HUES64 (cell line): ENCODE measurements at regions not wholly inside any gene's neighbourhood (a gene's known extent, or its start where the extent isn't known, plus 50 kb on each side); places are given as distances from the start of the nearest gene placed in this dataset.

ENCODE experiments used
- H3K27ac ChIP-seq: 2 replicates; pipeline ENCODE4 v1.7.0; 2013; ENCODE audit warnings: low read depth, low read length, inconsistent platforms
- H3K27me3 ChIP-seq: 2 replicates; pipeline ENCODE4 v1.6.1; 2013; ENCODE audit warnings: mild to moderate bottlenecking, low read length; ENCODE audit not compliant: insufficient read depth
- H3K36me3 ChIP-seq: 2 replicates; pipeline ENCODE4 v1.6.1; 2013; ENCODE audit warnings: mild to moderate bottlenecking, low read length; ENCODE audit not compliant: insufficient read depth
- H3K4me1 ChIP-seq: 2 replicates; pipeline ENCODE4 v1.6.1; 2013; ENCODE audit warnings: mild to moderate bottlenecking, low read length, moderate library complexity; ENCODE audit not compliant: insufficient read depth
- H3K4me3 ChIP-seq: 2 replicates; pipeline ENCODE4 v1.5.1; 2013; ENCODE audit warnings: mild to moderate bottlenecking, low read length, moderate library complexity
- H3K9ac ChIP-seq: 2 replicates; pipeline ENCODE4 v1.6.1; 2013; ENCODE audit warnings: mild to moderate bottlenecking, low read depth, low read length
- H3K9me3 ChIP-seq: 2 replicates; pipeline ENCODE4 v1.6.1; 2013; ENCODE audit warnings: low read depth, low read length; ENCODE audit not compliant: insufficient read depth
- WGBS: fragments of 150-250, 120-280 bp; methylation state at CpG from one replicate; pipeline ENCODE4 v1.1.7; 2013; ENCODE audit warnings: missing lambda C conversion rate; 5-methylcytosine and 5-hydroxymethylcytosine counted together

DNA sequence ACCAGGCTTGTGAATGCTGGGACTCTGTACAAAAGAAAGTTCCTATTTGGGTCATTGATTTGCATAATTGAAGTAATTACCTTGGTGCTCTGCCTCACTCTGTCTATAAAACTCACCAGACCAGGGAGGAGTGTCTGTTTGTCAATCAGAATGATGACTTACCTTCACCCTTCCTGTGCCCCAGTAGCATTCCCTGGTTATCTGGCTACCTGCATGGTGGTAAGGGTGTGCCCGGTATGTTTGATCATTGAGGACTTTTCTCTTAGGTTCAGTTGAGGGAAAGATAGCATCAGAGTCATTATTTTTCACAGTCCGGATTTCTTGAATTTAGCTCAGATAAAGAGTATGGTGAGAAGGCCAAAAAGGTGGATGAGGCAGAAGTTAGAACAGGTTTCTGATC is 190.0 kb downstream of the BRINP2 start:
- 92% methylated on average over 2 of the region's 2 CpGs for WGBS
- H3K36me3 ChIP-seq, result no peaks in the 10 kb centered on the region
- no peak overlapping the region for H3K9ac ChIP-seq
- no peaks in the 10 kb centered on the region for H3K4me1 ChIP-seq
- no peak overlapping the region for H3K27ac ChIP-seq
- no peaks in the 10 kb centered on the region for H3K9me3 ChIP-seq
- H3K27me3 ChIP-seq, result no peaks in the 10 kb centered on the region
- H3K4me3 ChIP-seq, result no peak overlapping the region

DNA sequence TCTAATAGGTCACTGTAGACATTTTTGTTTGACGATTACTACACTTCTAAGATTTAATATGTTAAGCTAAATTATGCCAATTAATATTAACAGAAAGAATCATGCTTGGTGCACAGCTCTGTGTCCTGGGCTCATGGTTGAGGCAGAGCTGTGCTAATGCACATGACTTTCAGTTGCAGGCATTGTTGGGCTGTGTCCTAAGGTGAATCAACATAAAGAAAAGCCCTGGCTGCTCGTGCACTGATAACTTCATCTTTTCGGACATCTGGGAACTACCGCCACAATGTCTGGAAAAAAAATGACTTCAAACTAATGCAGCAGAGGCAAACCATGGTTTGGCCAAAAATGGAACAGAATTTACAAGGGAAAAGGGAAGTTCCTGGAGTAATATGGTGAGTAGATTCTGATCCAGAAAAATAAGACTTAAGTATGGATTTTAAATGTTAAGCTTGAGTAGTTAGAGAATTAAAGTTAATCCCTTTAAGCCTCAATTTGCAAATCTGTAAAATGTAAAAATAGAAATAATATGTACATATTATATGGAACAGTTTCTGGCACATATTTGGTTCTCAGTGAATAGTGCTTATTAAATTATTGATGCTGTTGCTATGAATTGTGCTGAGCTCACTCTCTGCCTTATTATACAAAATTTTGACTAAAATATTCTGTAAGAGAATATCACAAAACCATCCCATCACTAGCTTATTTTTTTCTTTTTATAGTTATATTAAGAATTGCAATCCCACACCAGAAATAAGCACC is 186.1 kb downstream of the BRINP2 start:
- Histone ChIP-seq H3K9me3 (no peaks in the 10 kb centered on the region), H3K27ac (no peak overlapping the region), H3K27me3 (no peaks in the 10 kb centered on the region), H3K9ac (no peak overlapping the region), H3K36me3 (no peaks in the 10 kb centered on the region), H3K4me3 (no peak overlapping the region), H3K4me1 (peaks cover 16% of the 10 kb centered on the region)
- WGBS, result 94% methylated on average over 3 of the region's 4 CpGs

DNA sequence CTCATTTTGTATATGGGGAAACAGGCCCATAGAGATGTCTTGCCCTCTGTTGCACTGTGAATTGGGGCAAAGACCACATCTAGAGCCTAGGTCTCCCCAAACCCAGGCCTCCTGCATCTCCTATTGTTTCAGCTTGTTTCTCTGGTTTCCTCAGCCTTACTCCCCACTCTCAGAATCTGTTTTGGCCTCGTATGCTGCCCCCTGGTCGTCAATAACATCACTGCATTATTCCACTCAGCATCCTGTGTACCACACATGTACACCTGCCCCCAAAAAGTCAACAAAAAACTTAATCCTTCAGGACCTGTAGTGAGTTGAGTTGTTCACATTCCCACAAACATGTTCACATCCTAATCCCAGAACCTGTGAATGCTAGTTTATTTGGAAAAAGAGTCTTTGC is 184.8 kb downstream of the BRINP2 start:
- H3K9me3 ChIP-seq, result no peaks in the 10 kb centered on the region
- WGBS, result 39% methylated on average over 2 of the region's 2 CpGs

DNA sequence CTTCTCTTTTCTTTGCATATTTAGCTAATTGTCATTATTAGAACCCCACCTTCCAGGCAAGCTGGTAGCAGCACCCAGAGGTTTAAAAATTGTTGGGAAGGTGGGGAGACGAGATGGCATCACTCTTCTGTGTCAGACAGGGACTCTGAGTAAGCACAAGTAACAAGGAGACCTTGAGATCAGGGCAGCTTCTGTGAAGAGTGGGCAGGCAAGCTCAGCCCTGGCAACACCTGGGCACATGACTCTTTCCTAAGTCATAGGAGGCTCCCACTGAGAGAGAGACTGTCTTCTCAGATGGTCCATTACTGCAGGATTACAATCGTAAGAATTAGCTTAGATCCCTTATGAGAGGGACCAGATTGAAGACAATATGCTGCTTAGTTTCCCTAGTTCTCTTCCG is 183.5 kb downstream of the BRINP2 start:
- no peak overlapping the region for H3K4me3 ChIP-seq
- H3K36me3 ChIP-seq, result no peaks in the 10 kb centered on the region
- WGBS, result 93% methylated on average over 3 of the region's 3 CpGs
- H3K4me1 ChIP-seq, result peaks cover 20% of the 10 kb centered on the region
- H3K27me3 ChIP-seq, result no peaks in the 10 kb centered on the region
- no peaks in the 10 kb centered on the region for H3K9me3 ChIP-seq
- H3K27ac ChIP-seq, result no peak overlapping the region
- H3K9ac ChIP-seq, result no peak overlapping the region

More for the DNA sequence above, 184.8 kb downstream of the BRINP2 start:
- no peaks in the 10 kb centered on the region for H3K27me3 ChIP-seq
- no peak overlapping the region for H3K27ac ChIP-seq
- H3K9ac ChIP-seq, result no peak overlapping the region
- H3K4me3 ChIP-seq, result no peak overlapping the region
- peaks cover 20% of the 10 kb centered on the region for H3K4me1 ChIP-seq
- no peaks in the 10 kb centered on the region for H3K36me3 ChIP-seq

DNA sequence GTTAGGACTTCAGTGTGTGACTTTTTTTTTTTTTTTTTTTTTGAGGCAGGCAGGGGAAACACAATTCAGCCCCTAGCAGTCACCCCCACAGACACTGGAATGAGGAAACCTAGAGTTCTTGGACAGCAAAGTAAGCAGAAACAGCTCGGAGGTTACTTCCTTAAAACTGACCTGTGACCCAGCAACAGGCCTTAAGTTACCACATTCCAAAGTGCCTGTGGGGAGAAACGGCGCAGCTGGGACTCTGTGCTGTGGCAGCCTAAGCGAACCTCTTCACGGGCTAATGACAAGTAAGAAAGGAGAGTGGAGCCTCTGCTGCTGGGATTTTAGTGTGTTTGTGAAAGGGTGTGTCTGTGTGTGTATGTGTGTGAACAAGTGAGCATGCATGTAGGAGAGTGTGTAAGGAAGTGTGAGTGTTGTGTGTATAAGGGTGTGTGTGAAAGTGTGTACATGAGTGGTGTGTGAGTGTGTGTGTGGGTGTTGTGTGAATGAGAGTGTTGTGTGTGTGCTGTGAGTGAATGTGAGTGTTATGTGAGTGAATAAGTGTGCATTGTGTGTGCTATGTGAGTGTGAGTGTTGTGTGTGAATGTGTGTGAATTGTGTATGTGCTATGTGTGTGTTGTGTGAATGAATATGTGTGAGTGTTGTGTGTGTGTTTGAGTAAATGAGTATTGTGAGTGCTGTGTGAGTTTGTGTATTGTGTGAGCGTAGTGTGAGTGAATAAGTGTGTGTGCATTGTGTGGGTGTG is 180.8 kb downstream of the BRINP2 start:
- no peaks in the 10 kb centered on the region for H3K9me3 ChIP-seq
- 81% methylated on average over 6 of the region's 6 CpGs for WGBS
- H3K4me3 ChIP-seq, result no peak overlapping the region
- no peak overlapping the region for H3K27ac ChIP-seq
- H3K36me3 ChIP-seq, result no peaks in the 10 kb centered on the region
- H3K9ac ChIP-seq, result no peak overlapping the region
- no peaks in the 10 kb centered on the region for H3K27me3 ChIP-seq
- peaks cover 20% of the 10 kb centered on the region for H3K4me1 ChIP-seq

DNA sequence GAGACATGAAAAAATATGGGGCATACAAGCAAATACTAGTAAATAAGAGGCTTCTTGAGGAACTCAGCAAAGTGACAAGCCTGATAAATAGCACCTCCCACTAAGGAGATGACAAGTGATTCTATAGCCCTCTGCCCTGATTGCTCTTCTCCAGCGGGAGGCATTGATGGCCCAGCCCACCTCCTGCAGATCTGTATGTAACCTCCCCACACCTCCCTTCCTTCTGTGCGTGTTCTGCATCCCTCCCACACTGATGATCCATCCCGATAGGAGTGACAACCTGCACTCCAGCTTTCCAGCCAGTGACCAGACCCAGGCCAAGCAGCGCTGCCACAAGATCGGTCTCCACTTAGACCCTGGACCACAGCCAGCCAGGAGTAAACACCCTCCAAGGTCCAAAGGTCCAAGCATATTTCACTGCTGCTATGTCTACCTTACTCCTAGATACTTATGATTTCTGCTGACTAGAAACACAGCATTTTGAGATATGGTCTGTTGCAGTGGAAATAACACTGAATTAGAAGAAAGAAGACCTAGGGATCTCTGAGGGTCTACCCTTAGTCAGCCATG is 176.1 kb downstream of the BRINP2 start:
- no peak overlapping the region for H3K4me3 ChIP-seq
- H3K27ac ChIP-seq, result no peak overlapping the region
- no peak overlapping the region for H3K9ac ChIP-seq
- peaks cover 4% of the 10 kb centered on the region; the same call in 1 of the 2 replicates for H3K4me1 ChIP-seq
- no peaks in the 10 kb centered on the region for H3K9me3 ChIP-seq
- no peaks in the 10 kb centered on the region for H3K36me3 ChIP-seq
- 88% methylated on average over 5 of the region's 5 CpGs for WGBS
- no peaks in the 10 kb centered on the region for H3K27me3 ChIP-seq

DNA sequence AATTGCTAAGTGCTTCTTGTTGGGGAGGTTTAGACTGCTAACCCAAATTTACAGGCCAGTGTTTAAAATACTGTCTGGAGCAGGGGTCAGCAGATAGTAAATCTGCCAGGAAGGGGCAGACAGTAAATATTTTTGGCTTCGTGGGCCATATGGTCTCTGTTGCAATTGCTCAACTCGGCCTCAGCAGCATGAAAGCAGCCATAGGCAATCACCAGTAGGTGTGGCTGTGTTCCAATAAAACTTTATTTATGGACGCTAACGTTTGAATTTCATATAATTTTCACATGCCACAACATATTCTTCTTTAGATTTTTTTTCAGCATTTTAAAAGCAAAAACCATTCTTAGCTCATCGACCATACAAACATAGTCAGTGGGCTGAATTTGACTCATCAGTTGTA is 172.7 kb downstream of the BRINP2 start:
- no peaks in the 10 kb centered on the region for H3K27me3 ChIP-seq
- no peak overlapping the region for H3K9ac ChIP-seq
- H3K9me3 ChIP-seq, result no peaks in the 10 kb centered on the region
- H3K4me1 ChIP-seq, result no peaks in the 10 kb centered on the region
- no peaks in the 10 kb centered on the region for H3K36me3 ChIP-seq
- WGBS, result 95% methylated on average over 5 of the region's 5 CpGs
- no peak overlapping the region for H3K4me3 ChIP-seq
- H3K27ac ChIP-seq, result no peak overlapping the region

DNA sequence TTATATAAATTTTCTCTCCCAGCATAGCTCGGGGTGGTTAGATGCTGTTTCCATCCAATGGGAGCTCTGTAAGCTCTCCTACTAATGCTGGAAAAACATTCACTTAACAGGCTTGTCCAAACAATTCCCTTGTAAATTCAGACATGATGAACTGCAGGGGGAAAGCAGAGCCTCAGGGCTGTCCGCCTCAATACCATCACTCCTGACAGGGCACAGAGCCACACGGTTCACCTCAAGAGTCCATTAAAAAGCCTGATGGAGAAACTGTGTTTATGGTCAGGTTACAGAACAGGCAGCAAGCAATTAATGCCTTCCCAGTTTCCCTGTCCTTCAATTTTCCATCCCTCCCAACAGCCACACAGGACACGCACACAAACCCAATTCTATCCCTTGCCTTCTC is 171.0 kb downstream of the BRINP2 start:
- Histone ChIP-seq H3K9ac (no peak overlapping the region), H3K27ac (no peak overlapping the region), H3K9me3 (no peaks in the 10 kb centered on the region), H3K4me3 (no peak overlapping the region), H3K36me3 (no peaks in the 10 kb centered on the region), H3K27me3 (no peaks in the 10 kb centered on the region), H3K4me1 (no peaks in the 10 kb centered on the region)
- 89% methylated on average over 4 of the region's 4 CpGs for WGBS

DNA sequence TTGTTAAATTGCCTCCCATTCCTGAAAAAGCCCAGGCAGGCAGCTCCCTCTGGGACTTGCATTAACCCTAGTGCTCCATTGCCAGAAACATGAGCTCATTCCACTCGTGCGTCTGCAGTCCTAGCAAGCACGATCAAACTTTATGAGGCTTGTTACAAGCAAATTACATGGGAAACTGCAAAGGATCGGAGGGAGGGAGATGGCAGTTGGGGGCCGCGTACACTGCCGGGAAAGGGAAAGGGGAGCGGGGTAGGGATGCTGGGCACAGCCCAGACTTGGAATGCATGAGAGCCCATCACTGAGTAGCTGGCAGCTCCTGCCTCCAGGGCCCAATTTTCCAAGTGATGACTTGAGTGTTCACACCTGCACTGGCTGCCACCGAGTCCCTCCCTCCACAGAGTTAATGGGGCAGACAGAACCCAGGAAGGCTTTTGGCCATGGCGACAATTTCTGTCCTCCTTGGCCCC is 169.9 kb downstream of the BRINP2 start:
- no peaks in the 10 kb centered on the region for H3K9me3 ChIP-seq
- no peak overlapping the region for H3K4me3 ChIP-seq
- no peaks in the 10 kb centered on the region for H3K27me3 ChIP-seq
- WGBS, result 89% methylated on average over 10 of the region's 10 CpGs
- no peaks in the 10 kb centered on the region for H3K36me3 ChIP-seq
- no peaks in the 10 kb centered on the region for H3K4me1 ChIP-seq
- H3K27ac ChIP-seq, result no peak overlapping the region
- no peak overlapping the region for H3K9ac ChIP-seq

DNA sequence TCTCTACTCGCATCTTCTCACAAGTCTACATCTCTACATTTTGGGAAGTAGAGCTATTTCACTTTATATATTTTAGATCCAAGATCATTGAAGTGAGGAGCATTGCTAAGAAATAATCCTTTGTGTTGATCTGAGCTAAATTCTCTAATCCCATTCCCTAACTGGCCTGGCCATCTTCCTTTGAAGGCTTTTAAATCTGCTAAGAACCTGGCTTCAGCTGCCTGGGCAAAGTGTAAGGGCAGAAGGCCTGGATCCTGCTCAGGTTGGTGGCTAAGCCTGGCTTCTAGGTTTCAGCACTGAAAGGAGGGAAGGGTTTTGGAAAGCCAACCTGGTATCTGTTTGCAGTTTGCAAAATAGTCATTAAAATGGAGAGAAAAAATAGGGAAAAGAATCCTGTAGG is 167.6 kb downstream of the BRINP2 start:
- no peaks in the 10 kb centered on the region for H3K36me3 ChIP-seq
- no peaks in the 10 kb centered on the region for H3K27me3 ChIP-seq
- H3K27ac ChIP-seq, result no peak overlapping the region
- H3K9ac ChIP-seq, result no peak overlapping the region
- H3K4me1 ChIP-seq, result no peaks in the 10 kb centered on the region
- no peak overlapping the region for H3K4me3 ChIP-seq
- no CpG with 5 or more reads among the region's 1 CpG for WGBS
- no peaks in the 10 kb centered on the region for H3K9me3 ChIP-seq

DNA sequence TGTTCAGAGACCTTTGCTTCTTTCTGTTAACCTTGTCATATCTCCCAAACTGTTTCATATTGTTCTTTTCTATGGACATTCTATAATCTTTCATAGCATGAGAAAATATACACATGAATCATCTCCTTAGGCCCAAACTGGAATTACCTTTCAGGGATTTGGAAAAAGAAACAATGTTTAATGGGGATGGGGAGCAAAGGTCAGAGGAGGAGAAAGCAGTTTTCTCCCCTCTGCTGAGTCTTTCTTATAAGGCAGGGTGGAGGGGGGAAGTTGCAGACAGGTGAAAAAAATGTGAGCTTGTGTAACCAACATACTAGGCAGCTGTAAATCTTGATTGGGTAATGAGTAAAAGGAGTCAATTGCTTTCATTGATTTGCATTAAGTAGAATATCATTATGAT is 164.1 kb downstream of the BRINP2 start:
- Histone ChIP-seq H3K4me1 (no peaks in the 10 kb centered on the region), H3K9ac (no peak overlapping the region), H3K27me3 (no peaks in the 10 kb centered on the region), H3K4me3 (no peak overlapping the region), H3K27ac (no peak overlapping the region), H3K9me3 (no peaks in the 10 kb centered on the region), H3K36me3 (no peaks in the 10 kb centered on the region)
